Esophagus muscularis mucosa (tissue), 4 donors: ENCODE measurements at regions not wholly inside any gene's neighbourhood (a gene's known extent, or its start where the extent isn't known, plus 50 kb on each side); places are given as distances from the start of the nearest gene placed in this dataset.

Source experiments
- CTCF ChIP-seq, 3 experiments: fragments of 200-600 bp in 2 of 3; fragments of 450-650 bp in 1 of 3; sonication (generic) in 2 of 3; IDR thresholded peaks; one replicate each; pipeline ENCODE4 v1.5.1; 2017 to 2019; ENCODE audit warnings: antibody characterized with exemption in 3 of 3, mild to moderate bottlenecking in 2 of 3, moderate library complexity in 1 of 3
- EP300 ChIP-seq: sonication (generic); formaldehyde crosslinking; IDR thresholded peaks from one replicate; pipeline ENCODE4 v1.6.1; 2017; ENCODE audit warnings: antibody characterized with exemption
- POLR2A ChIP-seq: fragments of 450-650 bp; IDR thresholded peaks from one replicate; pipeline ENCODE4 v1.6.1; 2017; ENCODE audit warnings: antibody characterized with exemption, moderate library complexity, mild to moderate bottlenecking, low read depth
- POLR2AphosphoS5 ChIP-seq, 2 donors: sonication (generic); formaldehyde crosslinking; IDR thresholded peaks; one replicate each; pipeline ENCODE4 v1.6.1; 2017; ENCODE audit warnings: antibody characterized with exemption in 2 of 2

- no peak for TF ChIP-seq CTCF (IDR thresholded peaks at IDR 0.05)
- no peak for TF ChIP-seq POLR2A
- no peak for TF ChIP-seq POLR2AphosphoS5 (IDR thresholded peaks at IDR 0.05)
- no peak for TF ChIP-seq EP300
Observed at GRCh38 chrX:110536816-110537215, 178.2 kb downstream of the RTL9 start.
